GM13976 (cell line): ENCODE measurements at regions not wholly inside any gene's neighbourhood (a gene's known extent, or its start where the extent isn't known, plus 50 kb on each side); places are given as distances from the start of the nearest gene placed in this dataset.

ENCODE experiments used
- DNase-seq: peaks from one replicate; pipeline ENCODE4 v3.0.0; 2012; ENCODE audit warnings: low spot score
- CTCF ChIP-seq: IDR thresholded peaks from 2 replicates; pipeline ENCODE4 v1.5.1; 2012; ENCODE audit warnings: borderline replicate concordance, mild to moderate bottlenecking; ENCODE audit not compliant: insufficient read depth; ENCODE audit errors: extremely low read depth, missing control alignments, control extremely low read depth
- in situ Hi-C: fragments of 300-500 bp; cut with MboI; formaldehyde crosslinking; loops from one replicate; pipeline ENCODE4 v1.12.0; 2022; ENCODE audit warnings: low sequenced_read_pairs, mixed read lengths, inconsistent platforms; ENCODE audit not compliant: unreplicated experiment

GRCh38 chr4:54548831-54549460 lies 108.8 kb upstream of the KIT start:
- TF ChIP-seq CTCF = no peak
- in situ Hi-C loops = no loop called here
- no peak for DNase-seq

- in situ Hi-C loops = no loop called here
- TF ChIP-seq CTCF = no peak
- no peak for DNase-seq
Measured at GRCh38 chr4:54550395-54551171, 107.2 kb upstream of the KIT start.

GRCh38 chr4:54553001-54553400 lies 104.8 kb upstream of the KIT start:
- no peak for TF ChIP-seq CTCF
- in situ Hi-C loops = no loop called here
- no peak for DNase-seq

GRCh38 chr4:54554339-54554990 lies 103.3 kb upstream of the KIT start:
- in situ Hi-C loops = no loop called here
- no peak for DNase-seq
- TF ChIP-seq CTCF = no peak

GRCh38 chr4:54556051-54556450 lies 101.7 kb upstream of the KIT start:
- no peak for DNase-seq
- in situ Hi-C loops = no loop called here
- TF ChIP-seq CTCF = no peak

GRCh38 chr4:54556587-54556986 lies 101.2 kb upstream of the KIT start:
- in situ Hi-C loops = no loop called here
- TF ChIP-seq CTCF = no peak
- DNase-seq = no peak
